ENCODE measurements at regions not wholly inside any gene's neighbourhood (a gene's known extent, or its start where the extent isn't known, plus 50 kb on each side); places are given as distances from the start of the nearest gene placed in this dataset.

- DNase-seq (ENCODE audit: low read depth, low spot score): peak; percentile 18
- intact Hi-C loops (cut with micrococcal nuclease): no loop called here
- ChIA-PET POLR2A (no interaction called here), CTCF (no interaction called here), RAD21 (ENCODE audit: low non-redundant PET in 1 of 2, low total read pairs in 2 of 2, uncharacterized antibody in 2 of 2, unreplicated experiment in 2 of 2) (no interaction called here)
- no peaks in the 10 kb centered on the region for H3K27me3 ChIP-seq (ENCODE audit: insufficient read depth, low read length)
- no peaks in the 10 kb centered on the region; a peak in 1 of 4 replicates for H3K4me1 ChIP-seq (ENCODE audit: control insufficient read depth in 1 of 2, insufficient read depth in 2 of 2, low read length in 2 of 2)
- H3K4me2 ChIP-seq (ENCODE audit: low read length): peak overlapping the region; percentile 1; the same call in 1 of the 2 replicates
- H3K9me2 ChIP-seq (ENCODE audit: insufficient read depth): no peaks in the 10 kb centered on the region
- H3K27ac ChIP-seq (ENCODE audit: low read depth, low read length): no peak overlapping the region
- TF ChIP-seq FOSL1 (IDR thresholded peaks at IDR 0.05; ENCODE audit: low read depth) (peak; percentile 31; the same call in 1 of the 2 replicates), JUND (IDR thresholded peaks at IDR 0.05) (0 out of 2 replicates have a peak, but pooled peaks have one; percentile 23), CBX3 (IDR thresholded peaks at IDR 0.05; ENCODE audit: low read depth) (no peak), POLR2AphosphoS5 (IDR thresholded peaks at IDR 0.05; ENCODE audit: low read depth, low read length) (no peak), CEBPB (IDR thresholded peaks at IDR 0.05; ENCODE audit: low read depth) (no peak), EZH2 (IDR thresholded peaks at IDR 0.05) (no peak), TCF7L2 (IDR thresholded peaks at IDR 0.05; ENCODE audit: borderline replicate concordance, extremely low read depth, insufficient read depth, insufficient read length) (no peak)
- H4K20me1 ChIP-seq (ENCODE audit: insufficient read depth): no peaks in the 10 kb centered on the region
- H3K4me3 ChIP-seq (replicated peaks in 1 of 2; ENCODE audit: low read depth in 1 of 2, low read length in 2 of 2): no peak overlapping the region
- ATAC-seq: peak; percentile 63
- H2AFZ ChIP-seq (ENCODE audit: low read depth, low read length, poor library complexity, severe bottlenecking): peak overlapping the region; percentile 63
- H3K9ac ChIP-seq (ENCODE audit: low read length): no peak overlapping the region
- no peaks in the 10 kb centered on the region for H3K36me3 ChIP-seq (ENCODE audit: control insufficient read depth in 1 of 2, insufficient read depth in 2 of 2, low read length in 2 of 2)
- no peaks in the 10 kb centered on the region for H3K79me2 ChIP-seq (ENCODE audit: insufficient read depth, low read length)
- H3K9me3 ChIP-seq (ENCODE audit: control insufficient read depth in 1 of 2, insufficient read depth in 1 of 2, low read depth in 1 of 2, low read length in 2 of 2): no peaks in the 10 kb centered on the region
- BruUV-seq (replicated peaks): no TSS peak
Measured at GRCh38 chr4:32226204-32226603, 1506.0 kb downstream of the PCDH7 start.

- no peaks in the 10 kb centered on the region for H3K9me3 ChIP-seq (ENCODE audit: control insufficient read depth in 1 of 2, insufficient read depth in 1 of 2, low read depth in 1 of 2, low read length in 2 of 2)
- no peaks in the 10 kb centered on the region; a peak in 1 of 4 replicates for H3K4me1 ChIP-seq (ENCODE audit: control insufficient read depth in 1 of 2, insufficient read depth in 2 of 2, low read length in 2 of 2)
- no peaks in the 10 kb centered on the region for H4K20me1 ChIP-seq (ENCODE audit: insufficient read depth)
- H3K4me3 ChIP-seq (replicated peaks in 1 of 2; ENCODE audit: low read depth in 1 of 2, low read length in 2 of 2): no peak overlapping the region
- CTCF ChIA-PET: no interaction called here
- DNase-seq (ENCODE audit: low read depth, low spot score): no peak
- TF ChIP-seq EZH2 (IDR thresholded peaks at IDR 0.05) (no peak), TCF7L2 (IDR thresholded peaks at IDR 0.05; ENCODE audit: borderline replicate concordance, extremely low read depth, insufficient read depth, insufficient read length) (no peak), FOSL1 (IDR thresholded peaks at IDR 0.05; ENCODE audit: low read depth) (no peak)
- POLR2A ChIA-PET: no interaction called here
- RAD21 ChIA-PET (ENCODE audit: low non-redundant PET in 1 of 2, low total read pairs in 2 of 2, uncharacterized antibody in 2 of 2, unreplicated experiment in 2 of 2): no interaction called here
- no peak overlapping the region for H3K27ac ChIP-seq (ENCODE audit: low read depth, low read length)
- no peak overlapping the region for H3K9ac ChIP-seq (ENCODE audit: low read length)
- BruUV-seq (replicated peaks): no TSS peak
- no peaks in the 10 kb centered on the region for H3K27me3 ChIP-seq (ENCODE audit: insufficient read depth, low read length)
- ATAC-seq: no peak
- H3K79me2 ChIP-seq (ENCODE audit: insufficient read depth, low read length): no peaks in the 10 kb centered on the region
- peak overlapping the region; percentile 63 for H2AFZ ChIP-seq (ENCODE audit: low read depth, low read length, poor library complexity, severe bottlenecking)
- no peaks in the 10 kb centered on the region for H3K36me3 ChIP-seq (ENCODE audit: control insufficient read depth in 1 of 2, insufficient read depth in 2 of 2, low read length in 2 of 2)
- intact Hi-C loops (cut with micrococcal nuclease): no loop called here
- no peak overlapping the region for H3K4me2 ChIP-seq (ENCODE audit: low read length)
- no peaks in the 10 kb centered on the region for H3K9me2 ChIP-seq (ENCODE audit: insufficient read depth)
Measured at GRCh38 chr4:32226733-32227132, 1506.6 kb downstream of the PCDH7 start.

Measured in HCT116 (cell line).